PC-3 (cell line): ENCODE measurements at regions not wholly inside any gene's neighbourhood (a gene's known extent, or its start where the extent isn't known, plus 50 kb on each side); places are given as distances from the start of the nearest gene placed in this dataset.
"Not testable (repeated sequence)": the region's sequence is repeated elsewhere in the genome, so short reads cannot be mapped to it uniquely, and the experiment has no call there.

Experiments
- ATAC-seq: fragments of 200-7000 bp; cut with Tn5 transposase; 2 replicates; pipeline ENCODE4 v1.9.1; 2020; ENCODE audit warnings: mild to moderate bottlenecking, moderate library complexity
- BruUV-seq: library from RNA; stranded (reverse); fragments of 400-500 nt; replicated peaks from 2 replicates; lab custom pipeline; 2021; lab: Mats Ljungman, UMichigan
- CTCF ChIA-PET: fragments of 300-600 bp; sonication (Branson Sonifier 250); formaldehyde crosslinking; loops from one replicate; lab custom pipeline; 2022; ENCODE audit warnings: antibody characterized with exemption; lab: Charles Lee
- POLR2A ChIA-PET: fragments of 300-600 bp; sonication (Branson Sonifier 250); formaldehyde crosslinking; loops from one replicate; lab custom pipeline; 2022; ENCODE audit warnings: antibody characterized with exemption; ENCODE audit not compliant: unreplicated experiment; lab: Charles Lee
- DNase-seq: peaks from one replicate; pipeline ENCODE4 v3.0.0-alpha.2; 2015
- H2AFZ ChIP-seq: fragments of 300-600 bp; sonication (generic); 2 replicates; pipeline ENCODE4 v1.6.0; 2016; ENCODE audit warnings: antibody characterized with exemption, low read length
- H3F3A ChIP-seq: fragments of 300-600 bp; sonication (generic); one replicate; pipeline ENCODE4 v1.6.0; 2017; ENCODE audit warnings: antibody characterized with exemption, low read length, control low read depth, mild to moderate bottlenecking; ENCODE audit not compliant: unreplicated experiment
- H3K27ac ChIP-seq: fragments of 300-600 bp; sonication (generic); 2 replicates; pipeline ENCODE4 v1.5.1; 2016; ENCODE audit warnings: mild to moderate bottlenecking, low read length
- H3K27me3 ChIP-seq: fragments of 300-600 bp; sonication (generic); 2 replicates; pipeline ENCODE4 v1.6.1; 2016; ENCODE audit warnings: low read length, mixed read lengths
- H3K36me3 ChIP-seq: fragments of 300-600 bp; sonication (generic); 2 replicates; pipeline ENCODE4 v1.6.1; 2016; ENCODE audit warnings: low read depth, mixed run types, low read length, mixed read lengths
- H3K4me1 ChIP-seq: fragments of 300-600 bp; sonication (generic); 2 replicates; pipeline ENCODE4 v1.5.1; 2016; ENCODE audit warnings: low read length; ENCODE audit not compliant: insufficient read depth
- H3K4me2 ChIP-seq: fragments of 300-600 bp; sonication (generic); 2 replicates; pipeline ENCODE4 v1.6.0; 2016; ENCODE audit warnings: low read length
- H3K4me3 ChIP-seq: fragments of 300-600 bp; sonication (generic); 2 replicates; pipeline ENCODE4 v1.5.1; 2016; ENCODE audit warnings: mild to moderate bottlenecking, low read length, mixed read lengths
- H3K79me2 ChIP-seq: fragments of 300-600 bp; sonication (generic); 2 replicates; pipeline ENCODE4 v1.6.1; 2017; ENCODE audit warnings: low read length, mixed read lengths
- H3K9ac ChIP-seq: fragments of 300-600 bp; sonication (generic); 2 replicates; pipeline ENCODE4 v1.6.0; 2016; ENCODE audit warnings: mild to moderate bottlenecking, low read length
- H3K9me2 ChIP-seq: fragments of 300-600 bp; sonication (generic); replicated peaks from 2 replicates; pipeline ENCODE4 v1.6.1; 2016; ENCODE audit warnings: mixed run types, low read length, mixed read lengths
- H3K9me3 ChIP-seq: fragments of 300-600 bp; sonication (generic); 2 replicates; pipeline ENCODE4 v1.6.1; 2016; ENCODE audit warnings: low read length, mixed read lengths
- H4K20me1 ChIP-seq: fragments of 300-600 bp; sonication (generic); 2 replicates; pipeline ENCODE4 v1.6.1; 2016; ENCODE audit warnings: low read length, mixed read lengths
- EZH2 ChIP-seq: fragments of 300-600 bp; sonication (generic); IDR thresholded peaks from one replicate; pipeline ENCODE4 v1.6.1; 2017; ENCODE audit warnings: antibody characterized with exemption, mild to moderate bottlenecking, low read length; ENCODE audit not compliant: unreplicated experiment
- EZH2phosphoT487 ChIP-seq: fragments of 300-600 bp; sonication (generic); IDR thresholded peaks from 2 replicates; pipeline ENCODE4 v1.6.1; 2018; ENCODE audit warnings: mild to moderate bottlenecking, antibody characterized with exemption, low read length, borderline replicate concordance
- intact Hi-C: fragments of 100-400 bp; cut with micrococcal nuclease; formaldehyde crosslinking; loops from 2 replicates; pipeline ENCODE4 v1.9.0; 2023
- TF ChIP-seq, protein P1 (sequence below): fragments of 300-600 bp; sonication (generic); conservative IDR thresholded peaks from 2 replicates; pipeline ENCODE4 v1.5.1; 2017; ENCODE audit warnings: antibody characterized with exemption, low read depth, mild to moderate bottlenecking, low read length

DNA sequence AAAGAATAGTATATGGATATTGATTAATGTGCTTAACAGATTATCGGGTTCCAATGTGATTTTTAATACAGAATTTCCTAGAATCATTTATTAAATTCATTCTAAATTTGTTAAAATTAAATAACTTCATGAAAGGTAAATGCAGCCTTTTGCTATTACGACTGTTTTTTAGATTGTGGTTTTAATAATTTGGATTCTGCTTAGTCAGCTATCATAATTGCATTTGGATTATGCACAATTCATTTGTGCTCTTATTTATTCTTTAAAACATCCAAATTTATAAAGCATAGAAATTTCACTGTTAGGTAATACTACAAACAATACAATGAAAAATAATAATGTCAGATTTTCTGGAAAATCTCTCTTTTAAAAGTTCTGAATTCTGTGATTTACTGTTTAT lies 1598.5 kb downstream of the EFNA5 start:
- no TSS peak for BruUV-seq

GRCh38 chr5:106047341-106047740 lies 1623.4 kb downstream of the EFNA5 start:
- BruUV-seq, result no TSS peak
- Histone ChIP-seq H2AFZ (no peak overlapping the region), H3F3A (no peaks in the 10 kb centered on the region), H3K27me3 (no peaks in the 10 kb centered on the region), H3K9me3 (no peaks in the 10 kb centered on the region), H3K27ac (no peak overlapping the region), H4K20me1 (no peaks in the 10 kb centered on the region), H3K4me2 (no peak overlapping the region), H3K9ac (no peak overlapping the region), H3K79me2 (no peaks in the 10 kb centered on the region), H3K4me3 (no peak overlapping the region), H3K9me2 (no peaks in the 10 kb centered on the region), H3K36me3 (no peaks in the 10 kb centered on the region), H3K4me1 (0 out of 2 replicates have a peak, but pooled peaks cover 5% of the 10 kb centered on the region)
- DNase-seq (peak; percentile 55), ATAC-seq (peak; percentile 78)
- intact Hi-C loops, result no loop called here
- ChIA-PET CTCF (no interaction called here), POLR2A (no interaction called here)
- TF ChIP-seq, protein P1, sequence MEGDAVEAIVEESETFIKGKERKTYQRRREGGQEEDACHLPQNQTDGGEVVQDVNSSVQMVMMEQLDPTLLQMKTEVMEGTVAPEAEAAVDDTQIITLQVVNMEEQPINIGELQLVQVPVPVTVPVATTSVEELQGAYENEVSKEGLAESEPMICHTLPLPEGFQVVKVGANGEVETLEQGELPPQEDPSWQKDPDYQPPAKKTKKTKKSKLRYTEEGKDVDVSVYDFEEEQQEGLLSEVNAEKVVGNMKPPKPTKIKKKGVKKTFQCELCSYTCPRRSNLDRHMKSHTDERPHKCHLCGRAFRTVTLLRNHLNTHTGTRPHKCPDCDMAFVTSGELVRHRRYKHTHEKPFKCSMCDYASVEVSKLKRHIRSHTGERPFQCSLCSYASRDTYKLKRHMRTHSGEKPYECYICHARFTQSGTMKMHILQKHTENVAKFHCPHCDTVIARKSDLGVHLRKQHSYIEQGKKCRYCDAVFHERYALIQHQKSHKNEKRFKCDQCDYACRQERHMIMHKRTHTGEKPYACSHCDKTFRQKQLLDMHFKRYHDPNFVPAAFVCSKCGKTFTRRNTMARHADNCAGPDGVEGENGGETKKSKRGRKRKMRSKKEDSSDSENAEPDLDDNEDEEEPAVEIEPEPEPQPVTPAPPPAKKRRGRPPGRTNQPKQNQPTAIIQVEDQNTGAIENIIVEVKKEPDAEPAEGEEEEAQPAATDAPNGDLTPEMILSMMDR, result no peak
- no peak for TF ChIP-seq EZH2phosphoT487
- TF ChIP-seq EZH2, result no peak

More for the DNA sequence above, 1598.5 kb downstream of the EFNA5 start:
- Histone ChIP-seq H3K4me3 (no peak overlapping the region), H3K9ac (no peak overlapping the region), H3K4me1 (no peaks in the 10 kb centered on the region), H3K9me2 (no peaks in the 10 kb centered on the region), H2AFZ (no peak overlapping the region), H4K20me1 (no peaks in the 10 kb centered on the region), H3K4me2 (no peak overlapping the region), H3K9me3 (no peaks in the 10 kb centered on the region), H3K36me3 (no peaks in the 10 kb centered on the region), H3K27me3 (no peaks in the 10 kb centered on the region), H3F3A (no peaks in the 10 kb centered on the region), H3K27ac (no peak overlapping the region), H3K79me2 (no peaks in the 10 kb centered on the region)
- DNase-seq (no peak), ATAC-seq (no peak)
- intact Hi-C loops, result no loop called here
- ChIA-PET CTCF (no interaction called here), POLR2A (no interaction called here)
- TF ChIP-seq, protein P1, result no peak
- no peak for TF ChIP-seq EZH2
- TF ChIP-seq EZH2phosphoT487, result no peak

DNA sequence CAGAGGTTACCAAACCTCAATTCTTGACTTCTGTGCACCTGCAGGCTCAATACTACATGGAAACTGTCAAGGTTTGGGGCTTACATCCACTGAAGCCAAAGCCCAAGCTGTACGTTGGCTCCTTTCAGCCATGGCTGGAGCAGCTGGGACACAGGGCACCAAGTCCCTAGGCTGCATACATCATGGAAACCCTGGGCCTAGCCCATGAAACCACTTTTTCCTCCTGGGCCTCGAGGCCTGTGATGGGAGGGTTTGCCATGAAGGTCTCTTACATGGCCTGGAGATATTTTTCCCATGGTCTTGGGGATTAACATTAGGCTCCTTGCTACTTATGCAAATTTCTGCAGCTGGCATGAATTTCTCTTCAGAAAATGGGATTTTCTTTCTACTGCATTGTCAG lies 1638.7 kb downstream of the EFNA5 start:
- H2AFZ ChIP-seq, H3K4me3 ChIP-seq, H3K27me3 ChIP-seq, H3K79me2 ChIP-seq, H3K9me2 ChIP-seq, BruUV-seq, H3K4me2 ChIP-seq, DNase-seq, H3K27ac ChIP-seq, H3K36me3 ChIP-seq, H3K9me3 ChIP-seq, H3K4me1 ChIP-seq, POLR2A ChIA-PET, H4K20me1 ChIP-seq, intact Hi-C loops, H3F3A ChIP-seq, H3K9ac ChIP-seq, CTCF ChIA-PET, ATAC-seq: not testable (repeated sequence)
